Osteocyte (in vitro differentiated cells): ENCODE measurements at regions not wholly inside any gene's neighbourhood (a gene's known extent, or its start where the extent isn't known, plus 50 kb on each side); places are given as distances from the start of the nearest gene placed in this dataset.

Experiments
- DNase-seq: peaks from one replicate; pipeline ENCODE4 v3.0.0; 2021; ENCODE audit warnings: mixed read lengths; ENCODE audit not compliant: unreplicated experiment; ENCODE audit errors: extremely low spot score
- H3K27ac Mint-ChIP-seq: one replicate; pipeline ENCODE4 v1.8.0; 2021; ENCODE audit warnings: mild to moderate bottlenecking, mixed read lengths; ENCODE audit not compliant: unreplicated experiment
- H3K27me3 Mint-ChIP-seq: one replicate; pipeline ENCODE4 v1.8.0; 2021; ENCODE audit warnings: mixed read lengths; ENCODE audit not compliant: unreplicated experiment
- H3K36me3 Mint-ChIP-seq: one replicate; pipeline ENCODE4 v1.8.0; 2021; ENCODE audit warnings: mixed read lengths; ENCODE audit not compliant: unreplicated experiment
- H3K4me1 Mint-ChIP-seq: one replicate; pipeline ENCODE4 v1.8.0; 2021; ENCODE audit warnings: mixed read lengths; ENCODE audit not compliant: unreplicated experiment
- H3K4me3 Mint-ChIP-seq: one replicate; pipeline ENCODE4 v1.8.0; 2021; ENCODE audit warnings: mild to moderate bottlenecking, moderate library complexity, mixed read lengths; ENCODE audit not compliant: unreplicated experiment
- H3K9me3 Mint-ChIP-seq: one replicate; pipeline ENCODE4 v1.8.0; 2021; ENCODE audit warnings: mixed read lengths; ENCODE audit not compliant: unreplicated experiment
- TF ChIP-seq, protein P1 (sequence below): fragments of 200-600 bp; sonication (generic); IDR thresholded peaks from 2 replicates; pipeline ENCODE4 v1.5.0; 2021; ENCODE audit warnings: antibody characterized with exemption, mild to moderate bottlenecking, moderate library complexity

DNA sequence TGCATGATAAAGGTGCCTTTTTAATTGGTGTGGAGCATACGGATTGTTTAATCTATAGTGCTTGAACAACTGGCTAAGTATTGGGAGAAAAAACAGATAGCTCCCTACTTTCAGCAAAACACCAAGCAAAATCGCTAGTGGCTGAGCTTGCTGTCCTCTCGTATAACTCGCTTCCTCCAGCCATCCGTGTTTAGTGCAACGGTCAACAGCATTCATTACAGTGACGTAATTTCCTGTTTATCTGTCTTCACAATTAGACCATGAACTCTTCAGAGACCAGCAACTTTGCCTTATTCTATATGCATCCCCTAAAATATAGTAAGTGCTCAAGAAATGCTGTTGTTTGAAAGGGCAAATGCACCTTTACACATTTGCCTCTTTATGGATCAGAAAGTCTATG lies 511.9 kb downstream of the HAPSTR1 start:
- no peak overlapping the region for H3K4me3 Mint-ChIP-seq
- no peaks in the 10 kb centered on the region for H3K36me3 Mint-ChIP-seq
- TF ChIP-seq, protein P1, sequence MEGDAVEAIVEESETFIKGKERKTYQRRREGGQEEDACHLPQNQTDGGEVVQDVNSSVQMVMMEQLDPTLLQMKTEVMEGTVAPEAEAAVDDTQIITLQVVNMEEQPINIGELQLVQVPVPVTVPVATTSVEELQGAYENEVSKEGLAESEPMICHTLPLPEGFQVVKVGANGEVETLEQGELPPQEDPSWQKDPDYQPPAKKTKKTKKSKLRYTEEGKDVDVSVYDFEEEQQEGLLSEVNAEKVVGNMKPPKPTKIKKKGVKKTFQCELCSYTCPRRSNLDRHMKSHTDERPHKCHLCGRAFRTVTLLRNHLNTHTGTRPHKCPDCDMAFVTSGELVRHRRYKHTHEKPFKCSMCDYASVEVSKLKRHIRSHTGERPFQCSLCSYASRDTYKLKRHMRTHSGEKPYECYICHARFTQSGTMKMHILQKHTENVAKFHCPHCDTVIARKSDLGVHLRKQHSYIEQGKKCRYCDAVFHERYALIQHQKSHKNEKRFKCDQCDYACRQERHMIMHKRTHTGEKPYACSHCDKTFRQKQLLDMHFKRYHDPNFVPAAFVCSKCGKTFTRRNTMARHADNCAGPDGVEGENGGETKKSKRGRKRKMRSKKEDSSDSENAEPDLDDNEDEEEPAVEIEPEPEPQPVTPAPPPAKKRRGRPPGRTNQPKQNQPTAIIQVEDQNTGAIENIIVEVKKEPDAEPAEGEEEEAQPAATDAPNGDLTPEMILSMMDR: no peak
- DNase-seq: no peak
- H3K4me1 Mint-ChIP-seq: no peaks in the 10 kb centered on the region
- peaks cover 7% of the 10 kb centered on the region for H3K9me3 Mint-ChIP-seq
- no peaks in the 10 kb centered on the region for H3K27me3 Mint-ChIP-seq
- H3K27ac Mint-ChIP-seq: no peak overlapping the region

DNA sequence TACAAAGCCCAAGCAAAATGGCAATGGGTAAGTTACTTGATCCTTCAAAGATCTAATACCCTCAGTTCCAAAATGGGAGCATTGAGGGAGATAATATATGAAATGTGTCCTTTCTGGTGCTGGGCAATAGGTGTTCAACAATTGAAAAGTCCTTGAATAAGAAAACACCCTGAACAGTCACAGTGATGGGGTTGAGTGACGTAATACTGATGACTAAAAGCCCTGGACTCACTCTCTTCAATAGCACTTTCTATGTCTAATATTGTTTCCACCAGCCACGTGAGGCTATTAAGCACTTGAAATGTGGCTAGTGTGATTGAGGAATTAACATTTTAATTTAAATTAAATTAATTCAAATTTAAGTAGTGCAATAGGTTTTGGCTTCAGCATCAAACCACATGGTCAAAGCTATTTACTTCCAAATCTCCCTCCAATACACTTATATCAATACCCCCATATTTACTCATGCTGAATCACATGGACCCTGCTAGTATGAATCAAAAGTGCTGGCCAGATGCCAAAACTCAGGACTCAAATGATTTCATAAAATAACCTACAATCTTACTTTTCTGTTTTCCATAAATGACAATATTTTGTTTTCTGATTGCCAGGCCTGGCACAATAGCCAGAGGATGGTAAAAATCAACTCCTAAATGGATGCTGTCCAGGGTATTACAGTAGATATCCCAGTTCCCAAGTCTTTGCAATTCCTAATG lies 516.2 kb downstream of the HAPSTR1 start:
- TF ChIP-seq, protein P1: no peak
- no peak overlapping the region for H3K27ac Mint-ChIP-seq
- no peaks in the 10 kb centered on the region for H3K27me3 Mint-ChIP-seq
- H3K36me3 Mint-ChIP-seq: no peaks in the 10 kb centered on the region
- H3K4me3 Mint-ChIP-seq: no peak overlapping the region
- peaks cover 13% of the 10 kb centered on the region for H3K9me3 Mint-ChIP-seq
- DNase-seq: no peak
- no peaks in the 10 kb centered on the region for H3K4me1 Mint-ChIP-seq

DNA sequence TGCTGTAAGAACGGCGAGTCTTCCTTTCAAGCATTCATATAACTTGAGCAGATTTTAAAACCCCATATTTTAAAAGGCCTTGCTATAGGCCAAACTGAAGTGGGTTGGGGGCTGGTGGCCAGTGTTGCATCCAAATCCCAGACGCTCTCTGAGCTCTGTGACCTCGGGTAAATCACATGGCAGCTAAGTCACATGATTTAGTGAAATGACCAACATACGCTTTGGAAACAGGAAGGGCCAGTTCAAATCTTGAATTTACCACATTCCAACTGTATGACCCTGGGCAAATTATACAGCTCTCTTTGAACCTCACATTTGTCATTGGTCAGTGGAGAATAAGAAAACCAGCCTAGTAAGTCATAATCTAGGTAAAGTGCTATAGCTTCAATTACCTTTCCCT lies 519.3 kb downstream of the HAPSTR1 start:
- Mint-ChIP-seq H3K9me3 (peaks cover 13% of the 10 kb centered on the region), H3K4me1 (no peaks in the 10 kb centered on the region), H3K27ac (no peak overlapping the region), H3K4me3 (no peak overlapping the region), H3K36me3 (no peaks in the 10 kb centered on the region), H3K27me3 (no peaks in the 10 kb centered on the region)
- no peak for DNase-seq
- TF ChIP-seq, protein P1: no peak

DNA sequence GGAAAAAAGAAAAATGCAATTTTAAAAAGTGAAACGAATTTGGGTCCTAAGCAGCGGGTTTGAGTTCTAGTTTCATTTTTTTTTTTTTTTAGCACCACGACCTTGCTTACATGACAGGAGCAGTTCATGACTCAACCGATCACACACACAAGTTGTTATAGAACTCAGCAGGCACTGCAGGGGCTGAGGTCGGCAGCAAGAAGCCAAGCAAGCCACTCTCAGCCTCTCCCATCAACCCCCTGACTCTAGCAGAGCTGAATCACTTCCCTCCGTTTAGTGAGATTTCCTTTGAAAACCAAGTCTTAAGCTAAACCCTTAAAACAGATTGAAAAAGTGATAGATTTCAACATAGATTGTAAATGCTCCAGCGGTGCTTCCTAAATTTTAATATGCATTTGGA lies 520.8 kb downstream of the HAPSTR1 start:
- no peak overlapping the region for H3K27ac Mint-ChIP-seq
- no peak for DNase-seq
- H3K4me3 Mint-ChIP-seq: no peak overlapping the region
- no peaks in the 10 kb centered on the region for H3K4me1 Mint-ChIP-seq
- no peaks in the 10 kb centered on the region for H3K27me3 Mint-ChIP-seq
- H3K9me3 Mint-ChIP-seq: peaks cover 13% of the 10 kb centered on the region
- TF ChIP-seq, protein P1: no peak
- no peaks in the 10 kb centered on the region for H3K36me3 Mint-ChIP-seq

DNA sequence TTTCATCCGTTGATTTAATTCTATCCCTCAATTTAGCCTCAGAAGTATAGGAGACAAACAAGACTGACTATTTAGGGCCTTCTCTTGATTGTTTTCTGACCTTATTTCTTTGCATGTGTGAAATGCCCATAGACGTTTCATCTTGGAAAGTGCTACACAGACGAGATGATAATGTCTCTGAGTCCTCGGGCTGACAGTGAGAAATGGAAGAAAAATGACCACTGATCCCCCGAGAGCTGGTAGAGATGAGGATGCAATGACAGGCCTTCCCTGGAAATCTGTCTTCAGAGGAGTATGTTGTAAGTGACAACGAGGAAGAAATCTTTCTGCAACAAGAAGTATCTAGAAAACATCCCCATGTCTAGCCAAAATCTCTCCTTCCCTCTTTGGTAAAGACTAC lies 522.9 kb downstream of the HAPSTR1 start:
- H3K4me1 Mint-ChIP-seq: no peaks in the 10 kb centered on the region
- H3K9me3 Mint-ChIP-seq: peaks cover 8% of the 10 kb centered on the region
- no peak overlapping the region for H3K4me3 Mint-ChIP-seq
- DNase-seq: no peak
- no peak overlapping the region for H3K27ac Mint-ChIP-seq
- H3K27me3 Mint-ChIP-seq: no peaks in the 10 kb centered on the region
- H3K36me3 Mint-ChIP-seq: no peaks in the 10 kb centered on the region
- TF ChIP-seq, protein P1: no peak
